Stimulated activated CD4-positive, alpha-beta T cell treated with anti-CD3 and anti-CD28 coated beads, Interleukin-1b, Interleukin-23, amount 100 ng/mL, for 1 hour (primary cell): ENCODE measurements at regions not wholly inside any gene's neighbourhood (a gene's known extent, or its start where the extent isn't known, plus 50 kb on each side); places are given as distances from the start of the nearest gene placed in this dataset.
"Not testable (repeated sequence)": the region's sequence is repeated elsewhere in the genome, so short reads cannot be mapped to it uniquely, and the experiment has no call there.

Source experiments
- DNase-seq, 2 donors: peaks; one replicate each; pipeline ENCODE4 v3.0.0-alpha.2; 2020; ENCODE audit warnings: low read depth in 2 of 2

DNA sequence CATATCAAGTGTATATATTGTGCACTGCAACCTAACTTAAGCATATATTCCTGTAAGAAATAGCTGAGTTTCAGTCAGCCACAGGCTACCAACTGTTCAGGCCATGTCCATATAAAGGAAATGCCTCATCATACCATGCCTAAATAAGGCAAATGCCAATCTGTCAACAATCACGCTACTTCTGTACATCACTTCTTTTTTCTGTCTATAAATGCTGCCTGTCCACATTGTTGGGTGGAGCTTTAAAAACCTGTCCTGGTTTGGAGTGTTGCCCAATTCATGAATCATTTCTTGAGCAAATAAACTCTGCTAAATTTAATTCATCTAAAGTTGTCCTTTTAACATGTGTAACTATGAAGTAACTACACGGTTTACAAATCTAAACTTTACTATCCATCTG lies 1091.9 kb downstream of the NSUN3 start:
- DNase-seq = no peak

DNA sequence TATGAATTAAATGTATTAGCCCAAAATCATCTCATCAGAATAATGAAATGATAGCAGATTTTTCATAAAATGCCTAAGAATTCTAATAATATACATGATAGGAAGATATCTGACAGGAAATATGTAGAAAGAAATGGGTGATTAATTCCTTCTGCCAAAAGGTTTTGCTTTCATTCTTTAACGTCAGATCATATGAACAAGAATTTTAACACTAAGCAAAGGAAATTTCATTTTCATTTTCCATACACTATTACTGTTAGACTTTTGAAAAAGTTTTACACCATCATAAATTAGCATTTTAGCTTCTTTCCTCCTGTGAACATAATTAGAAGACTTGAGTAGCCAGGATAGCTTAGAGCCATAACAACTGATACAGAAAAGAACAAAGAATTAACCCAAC lies 1099.9 kb downstream of the NSUN3 start:
- no peak for DNase-seq

DNA sequence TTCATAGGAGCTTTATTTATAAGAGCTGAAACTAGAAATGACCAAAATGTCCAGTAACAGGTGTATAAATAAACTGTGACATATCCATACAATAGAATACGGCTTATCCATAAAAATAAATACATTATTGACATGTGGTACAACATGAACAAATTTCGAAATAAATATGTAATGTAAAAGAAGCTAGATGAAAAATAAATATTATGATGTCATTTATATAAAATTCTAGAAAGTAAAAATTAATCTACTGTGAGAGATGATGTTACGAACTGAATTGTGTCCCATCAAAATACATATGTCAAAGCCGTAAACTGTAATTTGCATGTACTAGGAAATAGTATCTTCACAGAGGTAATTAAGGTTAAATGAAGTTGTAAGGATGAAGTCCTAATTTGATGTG lies 1104.9 kb downstream of the NSUN3 start:
- no peak for DNase-seq

DNA sequence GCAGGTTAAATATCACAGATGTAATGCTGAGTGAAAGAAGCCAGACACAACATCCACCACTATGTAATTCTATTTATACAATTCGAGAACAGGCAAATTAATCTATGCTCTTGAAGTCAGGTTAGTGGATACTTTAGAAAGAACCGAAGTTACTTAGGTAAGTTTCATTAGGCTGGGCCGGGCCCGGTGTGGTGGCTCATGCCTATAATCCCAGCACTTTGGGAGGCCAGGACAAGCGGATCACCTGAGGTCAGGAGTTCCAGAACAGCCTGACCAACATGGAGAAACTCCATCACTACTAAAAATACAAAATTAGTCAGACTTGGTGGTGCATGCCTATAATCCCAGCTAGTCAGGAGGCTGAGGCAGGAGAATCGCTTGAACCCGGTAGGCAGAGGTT lies 1105.7 kb downstream of the NSUN3 start:
- no peak for DNase-seq

DNA sequence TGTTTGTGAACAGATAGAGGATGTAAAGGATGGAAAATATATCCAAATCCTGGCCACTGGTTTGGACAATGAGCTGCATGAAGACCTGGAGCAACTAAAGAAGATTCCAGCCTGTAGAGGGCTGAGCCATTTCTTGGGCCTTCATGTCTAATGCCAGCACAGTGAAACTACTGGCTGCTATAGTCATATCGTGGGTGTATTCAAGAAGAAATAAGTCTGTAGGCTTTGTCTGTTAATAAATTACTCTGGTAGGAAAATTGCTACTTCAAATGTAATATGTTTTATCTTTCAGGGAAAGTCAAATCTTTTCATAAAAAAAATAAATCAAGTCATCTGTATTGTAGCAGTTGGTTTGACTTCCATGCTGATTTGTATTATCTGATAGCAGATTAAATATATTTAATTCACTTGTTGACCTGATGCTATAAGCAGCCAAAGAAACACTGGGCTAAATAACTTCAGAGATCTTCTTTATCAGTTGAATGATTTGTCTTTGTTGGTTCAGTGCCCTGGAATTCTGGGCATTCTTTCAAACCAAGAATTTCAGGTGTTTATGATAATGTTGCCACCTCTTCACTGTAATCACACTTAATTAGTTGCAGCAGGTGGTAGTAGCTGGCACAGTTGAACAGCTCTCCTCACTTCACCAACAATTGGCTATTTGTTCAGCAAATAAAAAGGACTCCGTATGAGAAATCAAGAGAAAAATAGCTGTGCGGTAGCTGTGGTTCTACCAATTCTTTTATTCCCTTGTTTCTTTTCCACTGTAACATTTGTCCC lies 1109.5 kb downstream of the NSUN3 start:
- no peak for DNase-seq

DNA sequence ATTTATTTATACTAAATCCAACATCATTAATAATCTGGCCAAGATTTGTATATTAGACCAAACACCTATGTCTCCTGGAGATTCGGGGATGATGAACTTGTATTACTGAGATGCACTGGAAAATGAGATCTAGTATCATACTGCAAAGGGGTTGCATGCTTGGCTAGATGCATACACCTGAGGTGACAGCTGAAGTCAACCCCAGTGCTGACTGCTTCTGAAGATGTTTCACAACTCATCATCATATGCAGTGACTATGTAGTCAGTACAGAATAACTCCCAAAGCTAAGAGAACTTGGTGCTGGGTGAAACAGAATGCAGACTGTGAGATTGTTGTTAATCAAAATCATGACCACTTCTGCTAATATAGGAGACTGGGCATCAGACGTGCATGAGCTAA lies 1114.2 kb downstream of the NSUN3 start:
- no peak for DNase-seq

DNA sequence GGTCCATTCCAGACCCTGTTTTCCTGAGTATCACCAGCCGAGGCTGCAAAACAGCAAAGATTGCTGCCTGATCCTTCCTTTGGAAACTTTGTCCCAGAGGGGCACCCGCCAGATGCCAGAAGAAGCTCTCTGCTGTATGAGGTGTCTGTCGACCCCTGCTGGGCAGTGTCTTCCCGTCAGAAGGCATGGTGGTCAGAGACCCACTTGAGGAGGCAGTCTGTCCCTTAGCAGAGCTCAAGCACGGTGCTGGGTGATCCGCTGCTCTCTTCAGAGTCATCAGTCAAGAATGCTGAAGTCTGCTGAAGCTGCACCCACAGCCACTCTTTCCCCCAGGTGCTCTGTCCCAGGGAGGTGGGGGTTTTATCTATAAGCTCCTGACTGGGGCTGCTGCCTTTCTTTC lies 1121.2 kb downstream of the NSUN3 start:
- no peak for DNase-seq

DNA sequence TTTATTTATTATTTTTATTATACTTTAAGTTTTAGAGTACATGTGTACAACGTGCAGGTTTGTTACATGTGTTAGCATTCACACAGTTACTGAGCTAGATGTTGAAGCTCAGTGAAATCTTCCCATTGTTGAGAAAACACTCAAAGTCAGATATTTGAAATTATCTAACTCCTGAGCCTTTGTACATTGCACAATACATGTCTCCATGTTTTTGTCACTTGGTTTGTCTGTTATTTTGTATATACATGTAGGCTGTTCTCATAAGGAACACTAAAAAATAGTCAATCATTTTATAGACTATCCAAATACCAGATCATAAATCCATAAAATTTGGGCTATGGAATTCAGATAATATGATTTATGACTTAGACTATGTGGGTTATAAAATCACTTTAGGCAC lies 1126.5 kb downstream of the NSUN3 start:
- DNase-seq = no peak

DNA sequence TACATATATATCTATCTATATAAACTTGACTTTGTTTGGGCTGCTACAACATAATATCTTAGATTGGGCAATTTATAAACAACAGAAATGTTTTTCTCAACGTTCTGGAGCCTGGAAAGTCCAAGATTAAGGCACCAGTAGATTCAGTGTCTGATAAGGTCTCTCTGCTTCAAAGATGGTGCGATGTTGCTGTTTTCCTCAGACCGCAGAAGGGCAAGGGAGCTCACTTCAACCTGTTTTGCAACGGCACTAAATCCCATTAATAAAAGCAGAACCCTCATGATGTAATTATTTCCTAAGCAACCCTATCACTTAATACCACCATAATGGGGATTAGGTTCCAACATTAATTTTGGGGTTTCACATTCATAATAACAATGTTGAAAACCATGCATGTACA lies 1134.8 kb downstream of the NSUN3 start:
- DNase-seq = no peak

DNA sequence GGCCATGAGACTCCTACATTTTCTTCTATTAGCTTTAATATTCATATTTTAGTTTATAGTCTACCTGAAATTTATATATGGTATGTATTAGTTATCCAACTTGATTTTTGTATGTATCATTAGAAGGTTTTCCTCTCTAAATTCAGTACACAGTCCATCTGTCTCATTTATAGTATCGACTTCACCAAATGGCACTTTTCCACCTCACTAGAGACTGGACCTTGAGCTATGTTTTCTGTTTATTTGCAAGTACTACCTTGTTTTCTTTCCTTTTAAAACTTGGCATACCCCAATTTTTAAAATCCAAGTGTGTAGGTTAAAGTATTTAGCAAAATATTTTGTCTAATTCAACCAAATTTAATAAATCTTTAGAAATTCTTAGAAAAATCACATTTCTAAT lies 1137.5 kb downstream of the NSUN3 start:
- DNase-seq = no peak

DNA sequence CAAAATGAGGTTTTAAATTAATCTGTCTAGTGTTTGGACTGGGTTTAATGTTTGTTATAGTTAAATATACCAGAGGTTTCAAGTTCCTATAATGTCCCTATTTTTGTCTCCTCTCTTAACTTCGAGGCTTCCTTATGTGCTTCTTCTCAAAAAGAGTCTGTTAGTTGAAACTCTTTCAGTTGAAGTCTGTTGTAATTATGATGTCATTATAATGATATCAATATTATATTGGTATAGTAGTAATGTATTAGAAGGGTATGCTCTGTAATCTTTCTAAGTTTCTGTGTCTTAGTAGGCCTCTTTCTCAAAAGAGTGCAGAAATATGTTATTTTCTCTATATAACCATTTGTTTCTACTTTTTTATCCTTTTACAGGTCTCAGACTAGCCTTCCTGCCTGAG lies 1148.0 kb downstream of the NSUN3 start:
- DNase-seq = no peak

DNA sequence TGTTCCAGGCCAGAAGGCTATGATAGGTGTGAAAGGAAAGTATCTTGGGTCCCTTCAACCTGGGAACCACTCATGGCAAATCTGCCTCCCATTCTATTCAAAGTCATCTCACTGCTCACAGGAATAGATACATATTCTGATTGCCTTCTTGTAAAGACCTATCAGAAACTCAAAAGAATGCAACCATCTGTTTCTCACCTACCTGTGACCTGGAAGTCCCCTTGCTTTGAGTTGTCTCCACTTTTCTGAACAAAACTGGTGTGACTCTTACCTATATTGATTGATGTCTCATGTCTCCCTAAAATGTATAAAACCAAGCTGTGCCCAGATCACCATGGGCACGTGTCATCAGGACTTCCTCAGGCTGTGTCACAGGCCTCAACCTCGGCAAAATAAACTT lies 1149.3 kb downstream of the NSUN3 start:
- no peak for DNase-seq

DNA sequence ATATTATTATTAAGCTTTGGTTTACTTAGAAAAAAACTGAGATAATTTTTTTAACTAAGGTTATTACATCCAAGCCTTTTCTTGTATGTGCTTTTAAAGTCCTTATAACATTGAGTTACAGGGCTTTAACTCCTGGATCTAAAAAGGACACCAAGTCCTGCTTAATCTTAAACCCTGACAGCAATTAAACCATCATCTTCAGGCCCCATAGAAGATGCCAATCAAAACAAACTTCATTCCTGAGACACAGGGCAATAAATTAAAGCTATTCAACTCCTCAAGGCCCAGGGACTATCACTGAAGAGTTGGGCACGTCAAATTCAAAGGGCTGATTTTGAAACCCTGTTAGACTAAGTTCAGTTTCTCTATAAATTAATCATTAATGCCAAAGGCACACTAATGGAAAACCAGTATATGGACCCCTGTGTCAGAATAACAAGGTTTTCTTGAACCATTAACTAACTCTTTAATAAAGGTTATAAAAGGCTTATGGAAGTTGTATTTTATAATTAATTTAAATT lies 1152.6 kb downstream of the NSUN3 start:
- no peak for DNase-seq

DNA sequence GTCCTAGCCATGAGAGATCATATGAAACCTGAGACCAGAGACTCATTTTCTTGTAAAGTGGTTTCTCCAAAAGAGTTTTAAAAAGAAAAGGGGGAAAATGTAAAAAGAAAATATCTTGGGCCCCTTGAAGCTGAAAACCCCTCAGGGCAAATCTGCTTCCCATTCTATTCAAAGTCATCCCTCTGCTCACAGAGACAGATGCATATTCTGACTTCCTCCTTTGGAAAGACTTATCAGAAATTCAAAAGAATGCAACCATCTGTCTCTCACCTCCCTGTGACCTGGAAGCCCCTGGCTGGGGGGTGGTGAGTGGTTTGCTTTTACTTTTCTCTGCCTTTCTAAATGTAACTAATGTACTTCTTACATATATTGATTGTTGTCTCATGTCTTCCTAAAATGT lies 1154.8 kb downstream of the NSUN3 start:
- no peak for DNase-seq

DNA sequence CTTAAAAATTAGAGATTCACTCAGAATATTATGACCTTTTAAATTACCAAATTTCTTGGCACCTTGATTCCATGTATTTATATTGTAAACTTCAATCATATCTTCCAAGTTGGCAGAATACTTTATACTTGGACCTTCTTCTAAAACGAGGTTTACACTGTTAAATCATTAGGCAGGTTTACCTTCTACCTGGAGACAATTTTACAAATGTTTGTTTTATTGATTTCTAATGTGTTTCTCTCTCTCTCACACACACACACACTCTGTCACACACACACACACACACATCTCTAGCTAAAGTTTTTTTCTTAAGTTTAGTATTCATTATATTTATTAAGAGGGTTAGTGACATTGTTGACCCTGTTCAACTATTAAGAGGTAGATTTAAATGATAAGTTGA lies 1155.6 kb downstream of the NSUN3 start:
- DNase-seq = no peak

DNA sequence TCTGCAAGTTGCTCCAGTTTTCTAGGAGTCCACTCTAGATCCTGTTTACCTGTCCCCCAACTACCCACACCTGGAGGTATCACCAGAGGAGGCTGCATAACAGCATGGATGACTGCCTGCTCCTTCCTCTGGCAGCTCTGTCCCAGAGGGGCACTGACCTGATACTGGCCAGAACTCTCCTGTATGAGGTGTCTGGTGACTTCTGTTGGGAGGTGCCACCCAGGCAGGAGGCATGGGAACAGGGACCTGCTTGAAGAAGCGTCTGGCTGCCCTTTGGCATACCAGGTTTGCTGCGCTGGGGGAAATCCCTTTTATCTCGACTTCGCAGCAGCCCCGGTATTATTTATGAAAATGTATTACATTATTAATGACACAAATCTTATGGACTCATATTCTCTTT lies 1163.6 kb downstream of the NSUN3 start:
- no peak for DNase-seq

DNA sequence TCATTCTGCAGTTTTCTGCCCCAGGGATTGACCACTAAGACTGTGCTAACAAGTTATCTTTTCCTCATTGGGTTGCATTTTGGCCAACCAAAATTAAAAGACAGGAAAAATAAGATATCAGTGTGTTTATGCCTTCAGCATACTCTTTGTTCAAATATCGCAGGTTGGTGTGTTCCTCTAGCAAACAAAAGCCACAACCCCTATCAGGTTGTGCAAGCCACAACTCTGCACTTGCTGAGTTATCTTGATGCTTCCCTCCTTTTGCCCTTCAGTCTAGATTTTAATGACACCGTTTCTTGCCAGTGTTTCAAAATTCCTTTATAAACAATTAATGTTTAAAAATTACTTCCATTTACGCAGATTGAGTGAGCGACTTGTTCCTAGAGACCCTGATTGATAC lies 1164.2 kb downstream of the NSUN3 start:
- DNase-seq = no peak

DNA sequence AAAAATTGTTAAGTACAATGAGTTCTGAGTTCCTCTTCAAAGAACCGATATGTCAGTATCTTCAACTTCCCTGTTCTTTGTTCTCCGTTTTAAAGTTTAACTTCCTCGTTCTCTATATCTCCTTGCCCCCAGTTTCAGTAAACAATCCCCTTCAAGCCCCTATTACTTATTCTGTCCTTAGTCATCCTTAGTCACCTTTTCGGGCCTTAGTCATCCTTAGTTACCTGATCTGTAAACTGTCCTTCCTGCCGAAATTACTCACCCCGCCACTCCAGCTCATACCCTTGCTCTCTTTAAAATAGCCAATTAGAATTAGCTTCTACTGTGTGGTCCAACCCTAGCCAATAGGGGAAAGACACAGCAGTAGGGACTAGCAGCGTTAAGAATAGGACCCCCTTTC lies 1165.6 kb downstream of the NSUN3 start:
- no peak for DNase-seq

DNA sequence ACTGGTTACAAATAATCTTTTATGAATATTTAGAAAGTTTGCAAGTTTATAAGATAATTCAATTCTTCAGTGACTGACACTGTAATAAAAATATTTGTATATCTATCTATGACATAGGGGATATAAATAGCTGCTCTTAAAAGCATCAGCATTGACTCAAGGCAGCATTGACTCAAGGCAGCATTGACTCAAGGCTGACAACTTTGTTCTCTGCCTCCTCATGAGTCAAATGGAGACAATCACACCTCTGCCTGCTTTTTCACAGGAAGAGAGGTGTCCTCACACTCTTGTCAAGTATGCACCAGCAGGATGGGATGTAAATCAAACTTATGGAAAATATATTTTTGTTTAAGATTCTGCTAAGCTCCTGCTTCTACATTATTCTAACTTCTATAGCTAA lies 1173.1 kb downstream of the NSUN3 start:
- DNase-seq = no peak

DNA sequence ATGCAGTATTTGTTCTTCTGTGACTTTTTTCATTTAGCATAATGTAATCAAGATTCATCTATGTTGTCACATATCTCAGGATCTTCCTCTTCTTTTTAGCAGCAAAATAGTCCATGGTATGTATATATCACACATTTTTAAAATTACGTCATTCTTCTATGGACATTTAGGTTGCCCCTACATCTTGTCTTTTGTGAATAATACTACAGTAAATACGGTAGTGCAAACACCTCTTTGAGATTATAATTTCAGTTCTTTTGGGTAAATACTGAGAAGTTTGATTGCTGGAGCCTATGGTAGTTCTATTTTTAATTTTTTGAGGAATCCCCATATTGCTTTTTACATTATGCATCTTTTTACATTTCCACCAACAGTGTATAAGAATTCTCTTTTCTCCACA lies 1174.9 kb downstream of the NSUN3 start:
- no peak for DNase-seq

DNA sequence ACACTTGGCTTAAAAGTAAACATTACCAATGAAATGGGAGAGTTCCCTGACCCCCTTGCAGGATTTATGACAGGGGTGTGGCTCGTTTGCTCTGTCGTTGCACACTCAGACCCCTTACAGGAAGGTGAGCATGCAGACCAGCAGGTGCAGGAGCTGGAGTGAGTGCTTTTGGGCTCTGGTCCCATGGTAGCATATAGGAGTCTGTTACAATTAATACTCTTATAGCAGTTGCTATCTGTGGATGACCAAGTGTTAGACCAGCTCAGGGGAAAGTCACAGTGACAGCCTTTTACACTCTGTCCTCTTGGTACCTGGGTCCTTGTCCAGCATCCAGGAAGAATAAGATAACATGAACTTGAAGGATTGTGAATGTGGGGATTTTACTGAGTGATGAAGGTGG lies 1177.5 kb downstream of the NSUN3 start:
- no peak for DNase-seq

DNA sequence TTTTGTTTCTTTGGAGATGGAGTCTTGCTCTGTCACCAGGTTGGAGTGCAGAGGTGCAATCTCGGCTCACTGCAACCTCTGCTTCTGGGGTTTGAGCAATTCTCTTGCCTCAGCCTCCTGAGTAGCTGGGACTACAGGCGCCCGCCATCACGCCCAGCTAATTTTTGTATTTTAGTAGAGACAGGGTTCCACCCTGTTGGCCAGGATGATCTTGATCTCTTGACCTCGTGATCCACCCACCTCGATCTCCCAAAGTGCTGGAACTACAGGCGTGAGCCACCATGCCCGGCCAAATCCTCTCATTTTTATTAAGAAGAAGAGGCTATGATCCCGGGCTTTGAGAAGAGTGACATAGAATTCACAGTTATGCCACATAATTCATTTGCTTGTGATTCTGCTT lies 1178.4 kb downstream of the NSUN3 start:
- DNase-seq = not testable (repeated sequence)

DNA sequence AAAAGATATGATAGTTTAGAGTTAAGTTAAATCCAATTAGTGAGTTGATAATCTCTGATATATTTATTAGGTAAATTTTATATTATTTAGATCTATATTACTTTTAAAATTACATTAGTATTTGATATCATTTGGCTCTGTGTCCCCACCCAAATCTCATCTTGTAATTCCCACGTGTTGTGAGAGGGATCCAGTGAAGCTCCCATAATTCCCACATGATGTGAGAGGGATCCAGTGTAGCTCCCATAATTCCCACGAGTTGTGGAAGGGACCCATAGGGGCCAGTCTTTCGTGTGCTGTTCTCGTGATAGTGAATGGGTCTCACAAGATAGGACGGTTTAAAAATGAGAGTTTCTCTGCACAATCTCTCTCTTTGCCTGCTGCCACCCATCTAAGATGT lies 1183.6 kb downstream of the NSUN3 start:
- DNase-seq = no peak

DNA sequence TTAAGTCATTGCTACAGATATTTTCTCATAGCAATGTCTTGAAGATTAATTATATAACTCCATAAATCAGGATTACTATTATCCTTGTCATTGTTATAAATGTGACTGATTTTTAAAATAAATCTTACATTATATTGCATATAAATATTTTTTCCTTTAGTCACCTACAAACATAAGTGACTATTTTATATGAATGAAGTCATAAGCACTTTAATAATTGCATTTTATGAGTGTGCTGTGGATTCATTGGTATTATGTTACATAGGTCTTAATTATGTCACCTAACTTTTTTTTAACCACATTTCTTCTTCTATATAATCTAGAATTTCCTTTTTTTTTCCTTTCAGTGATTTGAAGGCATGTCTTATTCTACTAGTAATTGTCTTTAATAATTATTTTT lies 1191.2 kb downstream of the NSUN3 start:
- DNase-seq = no peak
